ENCODE measurements at regions not wholly inside any gene's neighbourhood (a gene's known extent, or its start where the extent isn't known, plus 50 kb on each side); places are given as distances from the start of the nearest gene placed in this dataset.

DNA sequence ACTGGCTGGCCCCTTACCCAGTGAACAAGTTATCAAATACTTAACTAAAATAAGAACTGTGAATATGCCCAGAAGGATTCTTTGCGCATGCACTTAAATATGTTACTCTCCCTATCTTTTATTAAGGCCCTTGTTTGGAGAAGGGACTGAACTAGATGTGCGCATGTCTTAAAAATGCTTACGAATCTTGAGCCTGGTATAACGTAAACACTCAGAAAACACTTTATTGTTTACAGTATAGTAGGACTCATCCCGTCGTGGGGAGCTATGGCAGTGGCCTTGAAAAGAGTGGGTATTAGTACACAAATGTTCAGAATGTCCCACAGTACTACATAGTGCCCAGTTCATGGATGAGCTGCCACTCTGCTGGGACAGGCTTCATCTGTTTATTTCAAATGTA, 75.9 kb upstream of the MAP4K3 start:
- Histone ChIP-seq H3K36me3 (ENCODE audit: control insufficient read depth, insufficient read depth, low read length) (no peaks in the 10 kb centered on the region), H3K4me3 (ENCODE audit: low read depth in 2 of 2, low read length in 2 of 2) (no peak overlapping the region), H3K27ac (ENCODE audit: low read length) (no peak overlapping the region), H3K4me1 (ENCODE audit: control insufficient read depth, insufficient read depth, low read length) (no peaks in the 10 kb centered on the region), H3K9me3 (ENCODE audit: control insufficient read depth, insufficient read depth, low read depth, low read length) (no peaks in the 10 kb centered on the region), H3K27me3 (ENCODE audit: control insufficient read depth, insufficient read depth, low read length) (no peaks in the 10 kb centered on the region)
- in situ Hi-C loops (cut with HindIII; ENCODE audit: low pct_unique_long_range_greater_than_20kb, low sequenced_read_pairs) (no loop called here), intact Hi-C loops (cut with micrococcal nuclease; ENCODE audit: unreplicated experiment) (loop anchor here (5.0 kb wide), 1 partner anchor 184 kb away; no protein-coding TSS in a partner anchor)
- DNase-seq (ENCODE audit: low read depth, low spot score), result no peak
- no peak for ATAC-seq
- POLR2A ChIA-PET, result no interaction called here
- TF ChIP-seq POLR2AphosphoS5 (IDR thresholded peaks at IDR 0.05; ENCODE audit: low read depth, low read length) (no peak), TCF7L2 (IDR thresholded peaks at IDR 0.05; ENCODE audit: low read depth, low read length) (no peak), SIN3A (IDR thresholded peaks at IDR 0.05; ENCODE audit: borderline replicate concordance, insufficient read depth, low read depth, low read length) (no peak)
- TF ChIP-seq, protein P1, sequence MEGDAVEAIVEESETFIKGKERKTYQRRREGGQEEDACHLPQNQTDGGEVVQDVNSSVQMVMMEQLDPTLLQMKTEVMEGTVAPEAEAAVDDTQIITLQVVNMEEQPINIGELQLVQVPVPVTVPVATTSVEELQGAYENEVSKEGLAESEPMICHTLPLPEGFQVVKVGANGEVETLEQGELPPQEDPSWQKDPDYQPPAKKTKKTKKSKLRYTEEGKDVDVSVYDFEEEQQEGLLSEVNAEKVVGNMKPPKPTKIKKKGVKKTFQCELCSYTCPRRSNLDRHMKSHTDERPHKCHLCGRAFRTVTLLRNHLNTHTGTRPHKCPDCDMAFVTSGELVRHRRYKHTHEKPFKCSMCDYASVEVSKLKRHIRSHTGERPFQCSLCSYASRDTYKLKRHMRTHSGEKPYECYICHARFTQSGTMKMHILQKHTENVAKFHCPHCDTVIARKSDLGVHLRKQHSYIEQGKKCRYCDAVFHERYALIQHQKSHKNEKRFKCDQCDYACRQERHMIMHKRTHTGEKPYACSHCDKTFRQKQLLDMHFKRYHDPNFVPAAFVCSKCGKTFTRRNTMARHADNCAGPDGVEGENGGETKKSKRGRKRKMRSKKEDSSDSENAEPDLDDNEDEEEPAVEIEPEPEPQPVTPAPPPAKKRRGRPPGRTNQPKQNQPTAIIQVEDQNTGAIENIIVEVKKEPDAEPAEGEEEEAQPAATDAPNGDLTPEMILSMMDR (IDR thresholded peaks at IDR 0.05), result no peak
- TF ChIP-seq, protein P2, sequence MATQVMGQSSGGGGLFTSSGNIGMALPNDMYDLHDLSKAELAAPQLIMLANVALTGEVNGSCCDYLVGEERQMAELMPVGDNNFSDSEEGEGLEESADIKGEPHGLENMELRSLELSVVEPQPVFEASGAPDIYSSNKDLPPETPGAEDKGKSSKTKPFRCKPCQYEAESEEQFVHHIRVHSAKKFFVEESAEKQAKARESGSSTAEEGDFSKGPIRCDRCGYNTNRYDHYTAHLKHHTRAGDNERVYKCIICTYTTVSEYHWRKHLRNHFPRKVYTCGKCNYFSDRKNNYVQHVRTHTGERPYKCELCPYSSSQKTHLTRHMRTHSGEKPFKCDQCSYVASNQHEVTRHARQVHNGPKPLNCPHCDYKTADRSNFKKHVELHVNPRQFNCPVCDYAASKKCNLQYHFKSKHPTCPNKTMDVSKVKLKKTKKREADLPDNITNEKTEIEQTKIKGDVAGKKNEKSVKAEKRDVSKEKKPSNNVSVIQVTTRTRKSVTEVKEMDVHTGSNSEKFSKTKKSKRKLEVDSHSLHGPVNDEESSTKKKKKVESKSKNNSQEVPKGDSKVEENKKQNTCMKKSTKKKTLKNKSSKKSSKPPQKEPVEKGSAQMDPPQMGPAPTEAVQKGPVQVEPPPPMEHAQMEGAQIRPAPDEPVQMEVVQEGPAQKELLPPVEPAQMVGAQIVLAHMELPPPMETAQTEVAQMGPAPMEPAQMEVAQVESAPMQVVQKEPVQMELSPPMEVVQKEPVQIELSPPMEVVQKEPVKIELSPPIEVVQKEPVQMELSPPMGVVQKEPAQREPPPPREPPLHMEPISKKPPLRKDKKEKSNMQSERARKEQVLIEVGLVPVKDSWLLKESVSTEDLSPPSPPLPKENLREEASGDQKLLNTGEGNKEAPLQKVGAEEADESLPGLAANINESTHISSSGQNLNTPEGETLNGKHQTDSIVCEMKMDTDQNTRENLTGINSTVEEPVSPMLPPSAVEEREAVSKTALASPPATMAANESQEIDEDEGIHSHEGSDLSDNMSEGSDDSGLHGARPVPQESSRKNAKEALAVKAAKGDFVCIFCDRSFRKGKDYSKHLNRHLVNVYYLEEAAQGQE (IDR thresholded peaks at IDR 0.05; ENCODE audit: insufficient read depth in 1 of 2, low read depth in 2 of 2, low read length in 1 of 2), result no peak
- CTCF ChIA-PET, result interaction anchor here (0.5 kb wide), 1 partner anchor 221 kb away, joined by 3 read pairs; no protein-coding TSS in a partner anchor
- BruUV-seq (replicated peaks), result no TSS peak

DNA sequence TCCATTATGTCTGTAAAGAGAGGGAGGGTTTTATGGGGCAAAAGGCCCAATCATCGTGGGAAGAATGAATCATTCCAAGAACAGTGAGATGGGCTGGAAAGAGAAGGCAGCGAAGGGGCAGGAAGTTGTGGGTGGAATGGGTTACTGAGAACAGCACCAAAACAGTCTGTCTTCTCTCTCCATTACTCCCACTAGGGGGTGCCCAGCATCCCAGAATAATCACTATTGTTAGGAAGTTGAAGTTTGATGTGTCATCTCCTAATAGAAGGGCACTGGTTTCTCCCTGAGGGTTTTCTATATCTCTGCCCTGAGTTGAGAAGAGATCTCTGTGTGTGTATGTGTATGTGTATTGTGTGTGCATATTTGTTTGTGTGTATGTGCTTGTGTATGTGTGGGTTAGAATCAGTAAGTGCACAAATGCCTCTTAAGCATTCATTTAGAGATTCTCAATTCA, 76.6 kb upstream of the MAP4K3 start:
- no peaks in the 10 kb centered on the region for H3K9me3 ChIP-seq (ENCODE audit: control insufficient read depth, insufficient read depth, low read depth, low read length)
- POLR2A ChIA-PET, result no interaction called here
- DNase-seq (ENCODE audit: low read depth, low spot score) (no peak), ATAC-seq (peak; percentile 85)
- BruUV-seq (replicated peaks), result no TSS peak
- intact Hi-C loops (cut with micrococcal nuclease; ENCODE audit: unreplicated experiment) (loop anchor here (5.0 kb wide), 1 partner anchor 184 kb away; no protein-coding TSS in a partner anchor), in situ Hi-C loops (cut with HindIII; ENCODE audit: low pct_unique_long_range_greater_than_20kb, low sequenced_read_pairs) (no loop called here)
- TF ChIP-seq, protein P1 (IDR thresholded peaks at IDR 0.05), result peak; percentile 74
- TF ChIP-seq, protein P2 (IDR thresholded peaks at IDR 0.05; ENCODE audit: insufficient read depth in 1 of 2, low read depth in 2 of 2, low read length in 1 of 2), result no peak
- no peak overlapping the region for H3K27ac ChIP-seq (ENCODE audit: low read length)
- H3K27me3 ChIP-seq (ENCODE audit: control insufficient read depth, insufficient read depth, low read length), result no peaks in the 10 kb centered on the region
- H3K36me3 ChIP-seq (ENCODE audit: control insufficient read depth, insufficient read depth, low read length), result no peaks in the 10 kb centered on the region
- no peaks in the 10 kb centered on the region for H3K4me1 ChIP-seq (ENCODE audit: control insufficient read depth, insufficient read depth, low read length)
- H3K4me3 ChIP-seq (ENCODE audit: low read depth in 2 of 2, low read length in 2 of 2), result no peak overlapping the region
- CTCF ChIA-PET, result no interaction called here

Measured in Panc1 (cell line).